ENCODE measurements at regions not wholly inside any gene's neighbourhood (a gene's known extent, or its start where the extent isn't known, plus 50 kb on each side); places are given as distances from the start of the nearest gene placed in this dataset.
"Not testable (repeated sequence)": the region's sequence is repeated elsewhere in the genome, so short reads cannot be mapped to it uniquely, and the experiment has no call there.

DNA sequence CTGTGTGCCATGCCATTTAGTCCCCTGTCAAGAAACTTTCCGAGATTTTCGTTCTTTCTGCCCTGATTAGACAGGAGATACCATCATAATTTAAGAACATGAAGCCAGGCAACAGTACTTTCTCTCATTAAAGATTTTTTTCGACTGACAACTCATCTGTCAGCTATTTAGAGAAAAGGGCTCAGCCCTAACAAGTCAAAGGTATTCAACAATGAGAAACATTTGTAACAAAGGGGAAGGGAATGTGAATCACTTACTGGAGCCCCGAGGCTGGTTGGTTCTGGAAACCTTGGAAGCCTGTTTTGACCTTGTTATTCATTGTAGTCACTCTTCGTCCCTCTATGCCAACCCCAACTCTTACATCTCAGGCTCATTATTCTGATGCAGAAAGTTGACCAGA, 199.4 kb downstream of the SPP2 start:
- H3K27ac ChIP-seq (ENCODE audit: low read depth, low read length), result no peak overlapping the region
- TF ChIP-seq, protein P1, sequence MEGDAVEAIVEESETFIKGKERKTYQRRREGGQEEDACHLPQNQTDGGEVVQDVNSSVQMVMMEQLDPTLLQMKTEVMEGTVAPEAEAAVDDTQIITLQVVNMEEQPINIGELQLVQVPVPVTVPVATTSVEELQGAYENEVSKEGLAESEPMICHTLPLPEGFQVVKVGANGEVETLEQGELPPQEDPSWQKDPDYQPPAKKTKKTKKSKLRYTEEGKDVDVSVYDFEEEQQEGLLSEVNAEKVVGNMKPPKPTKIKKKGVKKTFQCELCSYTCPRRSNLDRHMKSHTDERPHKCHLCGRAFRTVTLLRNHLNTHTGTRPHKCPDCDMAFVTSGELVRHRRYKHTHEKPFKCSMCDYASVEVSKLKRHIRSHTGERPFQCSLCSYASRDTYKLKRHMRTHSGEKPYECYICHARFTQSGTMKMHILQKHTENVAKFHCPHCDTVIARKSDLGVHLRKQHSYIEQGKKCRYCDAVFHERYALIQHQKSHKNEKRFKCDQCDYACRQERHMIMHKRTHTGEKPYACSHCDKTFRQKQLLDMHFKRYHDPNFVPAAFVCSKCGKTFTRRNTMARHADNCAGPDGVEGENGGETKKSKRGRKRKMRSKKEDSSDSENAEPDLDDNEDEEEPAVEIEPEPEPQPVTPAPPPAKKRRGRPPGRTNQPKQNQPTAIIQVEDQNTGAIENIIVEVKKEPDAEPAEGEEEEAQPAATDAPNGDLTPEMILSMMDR (IDR thresholded peaks at IDR 0.05; ENCODE audit: low read depth, low read length, poor library complexity, severe bottlenecking), result no peak
- TF ChIP-seq EZH2phosphoT487 (IDR thresholded peaks at IDR 0.05; ENCODE audit: borderline replicate concordance, low read length), result no peak
- no peak overlapping the region for H3K4me2 ChIP-seq (ENCODE audit: low read length)

GRCh38 chr2:234249034-234249735, 198.7 kb downstream of the SPP2 start:
- no peak overlapping the region for H3K4me2 ChIP-seq (ENCODE audit: low read length)
- H3K27ac ChIP-seq (ENCODE audit: low read depth, low read length), result no peak overlapping the region

More for the DNA sequence above, 199.4 kb downstream of the SPP2 start:
- H3K9me3 ChIP-seq (ENCODE audit: control insufficient read depth, insufficient read depth, low read length), result no peaks in the 10 kb centered on the region
- no peaks in the 10 kb centered on the region for H3K9me2 ChIP-seq (replicated peaks; ENCODE audit: control insufficient read depth, low read length)
- H4K20me1 ChIP-seq (ENCODE audit: control insufficient read depth, insufficient read depth, low read depth, low read length), result no peaks in the 10 kb centered on the region
- H3K4me1 ChIP-seq (ENCODE audit: control insufficient read depth, low read length), result no peaks in the 10 kb centered on the region
- no peak overlapping the region for H3K4me3 ChIP-seq (ENCODE audit: low read length)
- H3K36me3 ChIP-seq (ENCODE audit: control insufficient read depth, low read length), result no peaks in the 10 kb centered on the region
- no peaks in the 10 kb centered on the region for H3K79me2 ChIP-seq (ENCODE audit: control insufficient read depth, low read length)
- H3K27me3 ChIP-seq (ENCODE audit: control insufficient read depth, low read length), result peaks cover 3% of the 10 kb centered on the region; the same call in 1 of the 2 replicates
- H3F3A ChIP-seq (ENCODE audit: control insufficient read depth, insufficient read depth), result no peaks in the 10 kb centered on the region

GRCh38 chr2:234248213-234248710, 197.8 kb downstream of the SPP2 start:
- H3K9me3 ChIP-seq (ENCODE audit: control insufficient read depth, insufficient read depth, low read length); H4K20me1 ChIP-seq (ENCODE audit: control insufficient read depth, insufficient read depth, low read depth, low read length); H3K27me3 ChIP-seq (ENCODE audit: control insufficient read depth, low read length); H3K4me1 ChIP-seq (ENCODE audit: control insufficient read depth, low read length); H3K36me3 ChIP-seq (ENCODE audit: control insufficient read depth, low read length); H3F3A ChIP-seq (ENCODE audit: control insufficient read depth, insufficient read depth); H3K27ac ChIP-seq (ENCODE audit: low read depth, low read length); H3K4me2 ChIP-seq (ENCODE audit: low read length); H3K9me2 ChIP-seq (replicated peaks; ENCODE audit: control insufficient read depth, low read length); H3K4me3 ChIP-seq (ENCODE audit: low read length); H3K79me2 ChIP-seq (ENCODE audit: control insufficient read depth, low read length): not testable (repeated sequence)

More at GRCh38 chr2:234249034-234249735, 198.7 kb downstream of the SPP2 start:
- no peaks in the 10 kb centered on the region for H3K27me3 ChIP-seq (ENCODE audit: control insufficient read depth, low read length)
- H3K9me3 ChIP-seq (ENCODE audit: control insufficient read depth, insufficient read depth, low read length), result no peaks in the 10 kb centered on the region
- H3F3A ChIP-seq (ENCODE audit: control insufficient read depth, insufficient read depth), result no peaks in the 10 kb centered on the region
- no peaks in the 10 kb centered on the region for H3K36me3 ChIP-seq (ENCODE audit: control insufficient read depth, low read length)
- TF ChIP-seq, protein P1 (IDR thresholded peaks at IDR 0.05; ENCODE audit: low read depth, low read length, poor library complexity, severe bottlenecking), result no peak
- TF ChIP-seq EZH2phosphoT487 (IDR thresholded peaks at IDR 0.05; ENCODE audit: borderline replicate concordance, low read length), result no peak
- no peaks in the 10 kb centered on the region for H3K79me2 ChIP-seq (ENCODE audit: control insufficient read depth, low read length)
- no peaks in the 10 kb centered on the region for H3K9me2 ChIP-seq (replicated peaks; ENCODE audit: control insufficient read depth, low read length)
- H4K20me1 ChIP-seq (ENCODE audit: control insufficient read depth, insufficient read depth, low read depth, low read length), result no peaks in the 10 kb centered on the region
- no peaks in the 10 kb centered on the region for H3K4me1 ChIP-seq (ENCODE audit: control insufficient read depth, low read length)
- no peak overlapping the region for H3K4me3 ChIP-seq (ENCODE audit: low read length)

DNA sequence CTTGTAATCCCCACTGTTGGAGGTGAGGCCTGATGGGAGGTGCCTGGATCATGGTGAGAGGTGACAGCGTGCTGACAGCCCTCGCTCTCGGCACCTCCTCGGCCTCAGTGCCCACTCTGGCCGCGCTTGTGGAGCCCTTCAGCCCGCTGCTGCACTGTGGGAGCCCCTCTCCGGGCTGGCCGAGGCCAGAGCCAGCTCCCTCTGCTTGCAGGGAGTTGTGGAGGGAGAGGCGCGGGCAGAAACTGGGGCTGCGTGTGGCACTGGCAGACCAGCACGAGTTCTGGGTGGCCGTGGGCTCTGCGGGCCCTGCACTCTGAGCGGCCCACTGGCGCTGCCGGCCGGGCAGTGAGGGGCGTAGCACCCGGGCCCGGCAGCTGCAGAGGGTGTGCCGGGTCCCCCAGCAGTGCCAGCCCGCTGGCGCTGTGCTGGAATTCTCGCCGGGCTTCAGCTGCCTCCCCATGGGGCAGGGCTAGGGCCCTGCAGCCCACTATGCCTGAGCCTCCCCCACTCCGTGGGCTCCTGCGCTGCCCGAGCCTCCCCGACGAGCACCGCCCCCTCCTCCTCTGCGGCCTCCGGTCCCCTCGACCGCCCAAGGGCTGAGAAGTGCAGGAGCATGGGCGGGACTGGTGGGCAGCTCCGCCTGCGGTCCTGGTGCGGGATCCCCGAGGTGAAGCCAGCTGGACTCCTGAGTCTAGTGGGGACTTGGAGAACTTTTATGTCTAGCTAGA, 197.1 kb downstream of the SPP2 start:
- no peaks in the 10 kb centered on the region for H3K9me2 ChIP-seq (replicated peaks; ENCODE audit: control insufficient read depth, low read length)
- H3K4me3 ChIP-seq (ENCODE audit: low read length), result no peak overlapping the region
- no peaks in the 10 kb centered on the region for H3K36me3 ChIP-seq (ENCODE audit: control insufficient read depth, low read length)
- H3K27me3 ChIP-seq (ENCODE audit: control insufficient read depth, low read length), result no peaks in the 10 kb centered on the region
- H3K4me1 ChIP-seq (ENCODE audit: control insufficient read depth, low read length), result no peaks in the 10 kb centered on the region
- TF ChIP-seq, protein P1 (IDR thresholded peaks at IDR 0.05; ENCODE audit: low read depth, low read length, poor library complexity, severe bottlenecking), result no peak
- no peak for TF ChIP-seq EZH2phosphoT487 (IDR thresholded peaks at IDR 0.05; ENCODE audit: borderline replicate concordance, low read length)
- H3K79me2 ChIP-seq (ENCODE audit: control insufficient read depth, low read length), result no peaks in the 10 kb centered on the region
- no peaks in the 10 kb centered on the region for H4K20me1 ChIP-seq (ENCODE audit: control insufficient read depth, insufficient read depth, low read depth, low read length)
- no peaks in the 10 kb centered on the region for H3F3A ChIP-seq (ENCODE audit: control insufficient read depth, insufficient read depth)
- H3K27ac ChIP-seq (ENCODE audit: low read depth, low read length), result no peak overlapping the region
- no peak overlapping the region for H3K4me2 ChIP-seq (ENCODE audit: low read length)
- H3K9me3 ChIP-seq (ENCODE audit: control insufficient read depth, insufficient read depth, low read length), result no peaks in the 10 kb centered on the region
